Esophagus muscularis mucosa (tissue), 4 donors: ENCODE measurements at regions not wholly inside any gene's neighbourhood (a gene's known extent, or its start where the extent isn't known, plus 50 kb on each side); places are given as distances from the start of the nearest gene placed in this dataset.
"Not testable (repeated sequence)": the region's sequence is repeated elsewhere in the genome, so short reads cannot be mapped to it uniquely, and the experiment has no call there.

ENCODE experiments used
- DNase-seq: peaks from one replicate; pipeline ENCODE4 v3.0.0-alpha.2; 2017; ENCODE audit errors: extremely low spot score
- H3K27ac ChIP-seq, 4 donors: fragments of 200-600 bp; sonication (generic); replicated peaks in 1 of 4; 1 replicate in 3 of 4; 2 replicates in 1 of 4; pipeline ENCODE4 v1.5.1; 2016 to 2019; ENCODE audit warnings: mild to moderate bottlenecking in 1 of 4
- H3K27me3 ChIP-seq, 4 donors: fragments of 200-600 bp; sonication (generic); one replicate each; pipeline versions ENCODE4 v1.5.1 to v1.6.0; 2016 to 2019
- H3K36me3 ChIP-seq, 4 donors: fragments of 200-600 bp; sonication (generic); one replicate each; pipeline ENCODE4 v1.5.1; 2016 to 2019
- H3K4me1 ChIP-seq, 4 donors: fragments of 200-600 bp; sonication (generic); one replicate each; pipeline ENCODE4 v1.5.1; 2016 to 2019
- H3K4me3 ChIP-seq, 4 donors: fragments of 200-600 bp; sonication (generic); 1 replicate in 2 of 4; 2 replicates in 2 of 4; pipeline ENCODE4 v1.5.1; 2016 to 2019; ENCODE audit warnings: mild to moderate bottlenecking in 4 of 4, moderate library complexity in 1 of 4
- H3K9me3 ChIP-seq, 4 donors: fragments of 200-600 bp; sonication (generic); 1 replicate in 3 of 4; 2 replicates in 1 of 4; pipeline ENCODE4 v1.5.1; 2016 to 2019
- CTCF ChIP-seq, 3 experiments: fragments of 200-600 bp in 2 of 3; fragments of 450-650 bp in 1 of 3; sonication (generic) in 2 of 3; IDR thresholded peaks; one replicate each; pipeline ENCODE4 v1.5.1; 2017 to 2019; ENCODE audit warnings: antibody characterized with exemption in 3 of 3, mild to moderate bottlenecking in 2 of 3, moderate library complexity in 1 of 3
- EP300 ChIP-seq: sonication (generic); formaldehyde crosslinking; IDR thresholded peaks from one replicate; pipeline ENCODE4 v1.6.1; 2017; ENCODE audit warnings: antibody characterized with exemption
- POLR2A ChIP-seq: fragments of 450-650 bp; IDR thresholded peaks from one replicate; pipeline ENCODE4 v1.6.1; 2017; ENCODE audit warnings: antibody characterized with exemption, moderate library complexity, mild to moderate bottlenecking, low read depth
- POLR2AphosphoS5 ChIP-seq, 2 donors: sonication (generic); formaldehyde crosslinking; IDR thresholded peaks; one replicate each; pipeline ENCODE4 v1.6.1; 2017; ENCODE audit warnings: antibody characterized with exemption in 2 of 2
- WGBS: methylation state at CpG from one replicate; pipeline ENCODE4 v1.1.5; 2018; 5-methylcytosine and 5-hydroxymethylcytosine counted together
- intact Hi-C: fragments of 100-400 bp; cut with DNase I; formaldehyde crosslinking; loops from one replicate; pipeline ENCODE4 v1.15.1; 2023

- no peak for DNase-seq
- TF ChIP-seq EP300 (no peak), POLR2AphosphoS5 (IDR thresholded peaks at IDR 0.05) (no peak), POLR2A (no peak), CTCF (IDR thresholded peaks at IDR 0.05) (no peak)
- Histone ChIP-seq H3K4me3 (no peak overlapping the region), H3K9me3 (no peaks in the 10 kb centered on the region), H3K36me3 (no peaks in the 10 kb centered on the region), H3K27me3 (no peaks in the 10 kb centered on the region), H3K27ac (no peak overlapping the region), H3K4me1 (no peaks in the 10 kb centered on the region)
- 88% methylated on average over 6 of the region's 6 CpGs for WGBS
- intact Hi-C loops: no loop called here
Observed at GRCh38 chr10:17527514-17528146, 73.2 kb upstream of the ST8SIA6 start.

- H3K36me3 ChIP-seq, H3K27ac ChIP-seq, H3K4me3 ChIP-seq, H3K9me3 ChIP-seq, intact Hi-C loops, H3K27me3 ChIP-seq, H3K4me1 ChIP-seq, DNase-seq: not testable (repeated sequence)
- 70% methylated on average over 1 of the region's 1 CpG for WGBS
Observed at GRCh38 chr10:17526571-17526970, 72.2 kb upstream of the ST8SIA6 start.

- DNase-seq: no peak
- Histone ChIP-seq H3K36me3 (no peaks in the 10 kb centered on the region), H3K4me3 (no peak overlapping the region), H3K27me3 (no peaks in the 10 kb centered on the region), H3K9me3 (no peaks in the 10 kb centered on the region), H3K27ac (no peak overlapping the region), H3K4me1 (no peaks in the 10 kb centered on the region)
- no peak for TF ChIP-seq POLR2AphosphoS5 (IDR thresholded peaks at IDR 0.05)
- TF ChIP-seq CTCF (IDR thresholded peaks at IDR 0.05): no peak
- TF ChIP-seq EP300: no peak
- TF ChIP-seq POLR2A: no peak
- WGBS: 89% methylated on average over 6 of the region's 6 CpGs
- intact Hi-C loops: no loop called here
Observed at GRCh38 chr10:17523917-17524316, 69.5 kb upstream of the ST8SIA6 start.

GRCh38 chr10:17523246-17523753, 68.9 kb upstream of the ST8SIA6 start:
- H3K4me1 ChIP-seq: no peaks in the 10 kb centered on the region
- intact Hi-C loops: no loop called here
- H3K36me3 ChIP-seq: no peaks in the 10 kb centered on the region
- H3K27ac ChIP-seq: no peak overlapping the region
- WGBS: 86% methylated on average over 4 of the region's 4 CpGs
- no peak overlapping the region for H3K4me3 ChIP-seq
- H3K9me3 ChIP-seq: no peaks in the 10 kb centered on the region
- TF ChIP-seq POLR2A (no peak), EP300 (no peak), POLR2AphosphoS5 (IDR thresholded peaks at IDR 0.05) (no peak), CTCF (IDR thresholded peaks at IDR 0.05) (no peak)
- no peak for DNase-seq
- no peaks in the 10 kb centered on the region for H3K27me3 ChIP-seq

GRCh38 chr10:17522269-17522668, 67.9 kb upstream of the ST8SIA6 start:
- H3K4me1 ChIP-seq, H3K4me3 ChIP-seq, DNase-seq, H3K36me3 ChIP-seq, intact Hi-C loops, H3K27ac ChIP-seq, H3K27me3 ChIP-seq, H3K9me3 ChIP-seq: not testable (repeated sequence)
- WGBS: 86% methylated on average over 2 of the region's 2 CpGs

GRCh38 chr10:17519457-17519856, 65.1 kb upstream of the ST8SIA6 start:
- Histone ChIP-seq H3K4me3 (no peak overlapping the region), H3K9me3 (no peaks in the 10 kb centered on the region), H3K27me3 (no peaks in the 10 kb centered on the region), H3K36me3 (no peaks in the 10 kb centered on the region), H3K4me1 (no peaks in the 10 kb centered on the region), H3K27ac (no peak overlapping the region)
- intact Hi-C loops: no loop called here
- TF ChIP-seq POLR2AphosphoS5 (IDR thresholded peaks at IDR 0.05) (no peak), CTCF (IDR thresholded peaks at IDR 0.05) (no peak), POLR2A (no peak), EP300 (no peak)
- no peak for DNase-seq
